A673 (cell line): ENCODE measurements at regions not wholly inside any gene's neighbourhood (a gene's known extent, or its start where the extent isn't known, plus 50 kb on each side); places are given as distances from the start of the nearest gene placed in this dataset.

Source experiments
- CTCF ChIP-seq: fragments of 300-800, 200-600 bp; sonication (generic); conservative IDR thresholded peaks from 2 replicates; pipeline ENCODE4 v1.5.1; 2017; ENCODE audit warnings: low read depth, mild to moderate bottlenecking, antibody characterized with exemption, low read length, moderate library complexity, mixed read lengths
- EZH2 ChIP-seq: fragments of 200-600 bp; sonication (generic); IDR thresholded peaks from 2 replicates; pipeline ENCODE4 v1.6.1; 2017; ENCODE audit warnings: borderline replicate concordance, low read depth, mild to moderate bottlenecking, mixed read lengths, antibody characterized with exemption, low read length; ENCODE audit not compliant: poor library complexity, severe bottlenecking

DNA sequence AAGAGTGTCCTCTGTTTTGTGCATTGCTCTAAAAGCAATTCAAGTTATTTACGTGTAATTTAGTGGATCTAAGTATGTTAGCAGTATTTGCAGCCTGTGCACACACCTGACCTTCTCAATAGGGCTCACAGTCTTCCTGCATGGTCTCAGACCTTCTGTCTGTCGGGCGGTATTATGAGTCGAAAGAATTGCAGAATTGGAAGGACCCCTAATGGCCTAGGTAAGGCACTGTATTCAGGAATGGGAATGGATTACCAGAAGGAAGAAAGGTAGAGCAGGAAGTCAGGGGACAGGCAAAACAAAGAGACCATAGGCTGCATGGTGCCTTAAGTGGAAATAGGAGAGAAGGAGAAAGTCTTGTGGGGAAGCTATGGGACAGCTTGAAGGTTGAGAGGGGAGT is 341.6 kb downstream of the VRK1 start:
- peak; percentile 37; the same call in 1 of the 2 replicates for TF ChIP-seq CTCF
- no peak for TF ChIP-seq EZH2
